Activated CD4-positive, alpha-beta T cell treated with anti-CD3 and anti-CD28 coated beads, Interleukin-2, amount 10 ng/mL, durations not matched to agents 7 days and 5 days (primary cell): ENCODE measurements at regions not wholly inside any gene's neighbourhood (a gene's known extent, or its start where the extent isn't known, plus 50 kb on each side); places are given as distances from the start of the nearest gene placed in this dataset.

Experiments
- CTCF ChIA-PET: fragments of 350-600 bp; sonication (Branson Sonifier 250); formaldehyde crosslinking; loops from one replicate; lab custom pipeline; 2021; ENCODE audit warnings: antibody characterized with exemption; lab: Charles Lee
- POLR2A ChIA-PET: fragments of 350-600 bp; sonication (Branson Sonifier 250); formaldehyde crosslinking; loops from one replicate; lab custom pipeline; 2021; ENCODE audit warnings: antibody characterized with exemption; lab: Charles Lee
- DNase-seq: peaks from one replicate; pipeline ENCODE4 v3.0.0-alpha.2; 2020
- H3K27ac Mint-ChIP-seq: one replicate; pipeline ENCODE4 v1.8.0; 2021; ENCODE audit warnings: mild to moderate bottlenecking, moderate library complexity, mixed read lengths
- H3K27me3 Mint-ChIP-seq: one replicate; pipeline ENCODE4 v1.8.0; 2021; ENCODE audit warnings: mixed read lengths
- H3K36me3 Mint-ChIP-seq: one replicate; pipeline ENCODE4 v1.8.0; 2021; ENCODE audit warnings: low read depth, mixed read lengths
- H3K4me1 Mint-ChIP-seq: one replicate; pipeline ENCODE4 v1.8.0; 2021; ENCODE audit warnings: mixed read lengths
- H3K4me3 Mint-ChIP-seq: one replicate; pipeline ENCODE4 v1.8.0; 2021; ENCODE audit warnings: mild to moderate bottlenecking, moderate library complexity, mixed read lengths
- H3K9me3 Mint-ChIP-seq: one replicate; pipeline ENCODE4 v1.8.0; 2021; ENCODE audit warnings: mixed read lengths

- DNase-seq: no peak
- H3K36me3 Mint-ChIP-seq: no peaks in the 10 kb centered on the region
- ChIA-PET CTCF (no interaction called here), POLR2A (no interaction called here)
- no peak overlapping the region for H3K27ac Mint-ChIP-seq
- H3K4me3 Mint-ChIP-seq: no peak overlapping the region
- no peaks in the 10 kb centered on the region for H3K4me1 Mint-ChIP-seq
- no peaks in the 10 kb centered on the region for H3K9me3 Mint-ChIP-seq
- no peaks in the 10 kb centered on the region for H3K27me3 Mint-ChIP-seq
These were observed 121.8 kb upstream of the HDGFL1 start for GRCh38 chr6:22447249-22448196.

GRCh38 chr6:22448291-22448711 is 121.1 kb upstream of the HDGFL1 start:
- Mint-ChIP-seq H3K36me3 (no peaks in the 10 kb centered on the region), H3K9me3 (no peaks in the 10 kb centered on the region), H3K4me1 (no peaks in the 10 kb centered on the region), H3K4me3 (no peak overlapping the region), H3K27ac (no peak overlapping the region), H3K27me3 (no peaks in the 10 kb centered on the region)
- CTCF ChIA-PET: no interaction called here
- POLR2A ChIA-PET: no interaction called here
- DNase-seq: no peak

GRCh38 chr6:22451962-22452361 is 117.4 kb upstream of the HDGFL1 start:
- H3K9me3 Mint-ChIP-seq: no peaks in the 10 kb centered on the region
- no peaks in the 10 kb centered on the region for H3K27me3 Mint-ChIP-seq
- no peak for DNase-seq
- H3K36me3 Mint-ChIP-seq: no peaks in the 10 kb centered on the region
- CTCF ChIA-PET: no interaction called here
- POLR2A ChIA-PET: no interaction called here
- no peak overlapping the region for H3K4me3 Mint-ChIP-seq
- no peak overlapping the region for H3K27ac Mint-ChIP-seq
- no peaks in the 10 kb centered on the region for H3K4me1 Mint-ChIP-seq

- H3K27me3 Mint-ChIP-seq: no peaks in the 10 kb centered on the region
- H3K27ac Mint-ChIP-seq: no peak overlapping the region
- ChIA-PET CTCF (no interaction called here), POLR2A (no interaction called here)
- H3K9me3 Mint-ChIP-seq: no peaks in the 10 kb centered on the region
- H3K4me1 Mint-ChIP-seq: no peaks in the 10 kb centered on the region
- no peaks in the 10 kb centered on the region for H3K36me3 Mint-ChIP-seq
- no peak overlapping the region for H3K4me3 Mint-ChIP-seq
- DNase-seq: no peak
These were observed 114.0 kb upstream of the HDGFL1 start for GRCh38 chr6:22455378-22455777.

- Mint-ChIP-seq H3K9me3 (no peaks in the 10 kb centered on the region), H3K4me3 (no peak overlapping the region), H3K27me3 (no peaks in the 10 kb centered on the region), H3K4me1 (no peaks in the 10 kb centered on the region), H3K27ac (no peak overlapping the region), H3K36me3 (no peaks in the 10 kb centered on the region)
- ChIA-PET CTCF (no interaction called here), POLR2A (no interaction called here)
- DNase-seq: no peak
These were observed 111.4 kb upstream of the HDGFL1 start for GRCh38 chr6:22457996-22458395.

- no peak overlapping the region for H3K4me3 Mint-ChIP-seq
- H3K27me3 Mint-ChIP-seq: no peaks in the 10 kb centered on the region
- no peak for DNase-seq
- POLR2A ChIA-PET: no interaction called here
- H3K27ac Mint-ChIP-seq: no peak overlapping the region
- H3K9me3 Mint-ChIP-seq: no peaks in the 10 kb centered on the region
- H3K4me1 Mint-ChIP-seq: no peaks in the 10 kb centered on the region
- no peaks in the 10 kb centered on the region for H3K36me3 Mint-ChIP-seq
- CTCF ChIA-PET: no interaction called here
These were observed 102.6 kb upstream of the HDGFL1 start for GRCh38 chr6:22466665-22467245.

GRCh38 chr6:22467645-22468044 is 101.7 kb upstream of the HDGFL1 start:
- no peaks in the 10 kb centered on the region for H3K27me3 Mint-ChIP-seq
- ChIA-PET POLR2A (no interaction called here), CTCF (no interaction called here)
- DNase-seq: no peak
- no peaks in the 10 kb centered on the region for H3K4me1 Mint-ChIP-seq
- H3K4me3 Mint-ChIP-seq: no peak overlapping the region
- H3K27ac Mint-ChIP-seq: no peak overlapping the region
- H3K36me3 Mint-ChIP-seq: no peaks in the 10 kb centered on the region
- no peaks in the 10 kb centered on the region for H3K9me3 Mint-ChIP-seq

GRCh38 chr6:22468256-22468965 is 101.0 kb upstream of the HDGFL1 start:
- no peaks in the 10 kb centered on the region for H3K36me3 Mint-ChIP-seq
- H3K27me3 Mint-ChIP-seq: no peaks in the 10 kb centered on the region
- CTCF ChIA-PET: no interaction called here
- no peak for DNase-seq
- no peak overlapping the region for H3K4me3 Mint-ChIP-seq
- H3K27ac Mint-ChIP-seq: no peak overlapping the region
- H3K9me3 Mint-ChIP-seq: no peaks in the 10 kb centered on the region
- H3K4me1 Mint-ChIP-seq: no peaks in the 10 kb centered on the region
- POLR2A ChIA-PET: no interaction called here

- POLR2A ChIA-PET: no interaction called here
- CTCF ChIA-PET: no interaction called here
- H3K4me1 Mint-ChIP-seq: no peaks in the 10 kb centered on the region
- no peak overlapping the region for H3K4me3 Mint-ChIP-seq
- no peak overlapping the region for H3K27ac Mint-ChIP-seq
- peaks cover 2% of the 10 kb centered on the region for H3K9me3 Mint-ChIP-seq
- H3K27me3 Mint-ChIP-seq: no peaks in the 10 kb centered on the region
- DNase-seq: no peak
- H3K36me3 Mint-ChIP-seq: no peaks in the 10 kb centered on the region
These were observed 98.8 kb upstream of the HDGFL1 start for GRCh38 chr6:22470454-22471131.

- Mint-ChIP-seq H3K9me3 (peaks cover 2% of the 10 kb centered on the region), H3K4me3 (no peak overlapping the region), H3K4me1 (no peaks in the 10 kb centered on the region), H3K27me3 (no peaks in the 10 kb centered on the region), H3K36me3 (no peaks in the 10 kb centered on the region), H3K27ac (no peak overlapping the region)
- ChIA-PET CTCF (no interaction called here), POLR2A (no interaction called here)
- DNase-seq: no peak
These were observed 98.2 kb upstream of the HDGFL1 start for GRCh38 chr6:22471132-22471690.

GRCh38 chr6:22471746-22472145 is 97.6 kb upstream of the HDGFL1 start:
- Mint-ChIP-seq H3K9me3 (peaks cover 2% of the 10 kb centered on the region), H3K36me3 (no peaks in the 10 kb centered on the region), H3K4me3 (no peak overlapping the region), H3K4me1 (no peaks in the 10 kb centered on the region), H3K27me3 (no peaks in the 10 kb centered on the region), H3K27ac (no peak overlapping the region)
- POLR2A ChIA-PET: no interaction called here
- CTCF ChIA-PET: no interaction called here
- DNase-seq: no peak

GRCh38 chr6:22473991-22474682 is 95.2 kb upstream of the HDGFL1 start:
- CTCF ChIA-PET: no interaction called here
- H3K27me3 Mint-ChIP-seq: no peaks in the 10 kb centered on the region
- POLR2A ChIA-PET: no interaction called here
- DNase-seq: no peak
- no peaks in the 10 kb centered on the region for H3K4me1 Mint-ChIP-seq
- H3K27ac Mint-ChIP-seq: no peak overlapping the region
- peaks cover 2% of the 10 kb centered on the region for H3K9me3 Mint-ChIP-seq
- H3K4me3 Mint-ChIP-seq: no peak overlapping the region
- no peaks in the 10 kb centered on the region for H3K36me3 Mint-ChIP-seq
